HTR-8/SVneo (cell line): ENCODE measurements at regions not wholly inside any gene's neighbourhood (a gene's known extent, or its start where the extent isn't known, plus 50 kb on each side); places are given as distances from the start of the nearest gene placed in this dataset.

Experiments used
- DNase-seq: peaks from one replicate; pipeline ENCODE4 v3.0.0; 2011; ENCODE audit warnings: low spot score, mixed read lengths; ENCODE audit not compliant: insufficient read length
- FAIRE-seq: peaks from 2 replicates; lab custom pipeline; 2011; peaks lifted over from hg19 to GRCh38; lab: Jason Lieb, UNC

GRCh38 chr12:20260851-20261250, 107.5 kb upstream of the PDE3A start:
- no peak for FAIRE-seq
- no peak for DNase-seq

DNA sequence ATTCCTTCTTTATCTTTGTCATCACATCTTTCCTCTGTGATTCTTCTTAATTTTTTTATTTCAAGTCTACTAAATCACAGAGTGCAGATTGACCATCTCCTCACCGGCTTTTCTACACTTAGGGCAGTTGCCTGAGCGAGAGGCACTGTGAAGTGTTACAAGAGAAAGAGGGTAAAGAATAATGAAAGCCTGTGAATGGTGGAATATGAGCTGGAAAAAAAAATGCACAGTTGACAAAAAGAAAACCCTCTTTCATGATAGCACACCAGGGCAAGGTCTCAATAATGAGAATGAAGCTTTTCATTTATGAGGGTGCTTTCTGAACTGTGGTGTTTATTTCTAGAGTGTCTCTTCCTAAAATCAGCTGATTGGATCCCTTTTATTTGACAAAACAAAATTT, 106.2 kb upstream of the PDE3A start:
- no peak for FAIRE-seq
- no peak for DNase-seq

DNA sequence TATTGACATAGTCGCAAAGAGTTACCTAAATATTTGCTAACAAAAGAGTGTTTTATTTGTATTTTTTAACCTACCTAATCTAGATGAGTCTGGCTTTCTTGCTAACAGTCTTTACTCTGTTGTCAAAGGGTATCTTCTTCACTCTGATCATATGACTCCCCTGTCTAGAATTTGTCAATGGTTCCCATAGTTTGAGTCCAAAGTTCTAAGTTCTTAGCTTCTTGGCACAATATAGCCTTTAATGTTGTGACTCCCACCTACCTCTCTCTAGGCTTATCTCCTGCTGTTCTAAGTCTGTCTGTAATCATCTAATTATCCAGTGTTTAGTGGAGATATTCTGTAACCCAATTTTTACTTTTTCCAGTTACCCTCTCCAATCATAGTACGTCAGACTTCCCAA, 104.3 kb upstream of the PDE3A start:
- FAIRE-seq (no peak), DNase-seq (no peak)

- DNase-seq: no peak
- FAIRE-seq: no peak
Measured at GRCh38 chr12:20264608-20265114, 103.7 kb upstream of the PDE3A start.

DNA sequence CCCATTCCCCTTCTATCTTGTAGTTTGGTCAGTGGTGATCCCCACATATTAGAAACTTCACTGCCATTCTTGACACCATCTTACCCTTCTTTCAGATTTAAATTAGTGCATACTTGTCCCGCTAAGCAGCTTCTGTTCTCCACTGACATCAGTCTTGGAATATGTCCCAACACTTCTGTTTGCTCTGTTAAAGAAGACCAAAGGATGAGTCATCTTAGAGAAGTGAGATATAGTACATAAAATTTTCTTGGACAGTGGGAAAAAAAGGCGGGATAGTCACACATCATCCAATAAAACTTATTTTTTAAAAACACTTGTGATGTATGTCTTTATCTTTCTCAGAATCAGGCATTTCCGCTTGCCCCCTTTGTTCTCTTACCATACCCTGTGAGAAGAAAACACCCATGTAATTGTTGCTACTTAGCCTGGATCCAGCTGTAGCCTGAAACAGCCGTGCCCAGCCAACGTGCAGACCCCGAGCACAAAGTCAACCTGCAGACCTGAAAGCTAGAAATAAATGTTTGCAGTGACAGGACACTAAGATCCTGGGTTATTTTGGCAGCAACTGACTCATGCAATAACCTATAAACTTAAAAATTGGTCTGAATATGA, 100.1 kb upstream of the PDE3A start:
- DNase-seq (no peak), FAIRE-seq (no peak)

GRCh38 chr12:20268771-20269170, 99.6 kb upstream of the PDE3A start:
- no peak for FAIRE-seq
- no peak for DNase-seq

- FAIRE-seq: no peak
Measured at GRCh38 chr12:20269337-20270067, 98.8 kb upstream of the PDE3A start.

DNA sequence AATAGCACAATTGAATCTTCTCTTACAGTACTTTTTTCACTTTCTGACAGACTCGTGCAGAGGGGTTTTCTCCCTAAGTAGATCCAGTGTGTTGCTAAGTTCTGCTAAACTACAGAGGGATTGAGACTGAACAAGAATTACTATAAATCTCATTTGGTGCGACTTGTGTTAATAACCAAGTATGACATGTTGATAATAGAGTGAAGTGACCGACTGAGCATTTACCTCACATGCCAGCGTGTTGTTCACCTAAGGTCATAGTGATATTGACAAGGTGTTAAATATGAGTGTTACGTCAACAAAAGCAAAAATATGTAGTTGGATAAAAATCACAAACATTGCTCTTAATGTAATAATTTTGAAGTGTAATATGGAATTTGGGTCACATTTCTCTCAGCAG, 97.8 kb upstream of the PDE3A start:
- no peak for FAIRE-seq
- DNase-seq: no peak

More at GRCh38 chr12:20269337-20270067, 98.8 kb upstream of the PDE3A start:
- DNase-seq: no peak

DNA sequence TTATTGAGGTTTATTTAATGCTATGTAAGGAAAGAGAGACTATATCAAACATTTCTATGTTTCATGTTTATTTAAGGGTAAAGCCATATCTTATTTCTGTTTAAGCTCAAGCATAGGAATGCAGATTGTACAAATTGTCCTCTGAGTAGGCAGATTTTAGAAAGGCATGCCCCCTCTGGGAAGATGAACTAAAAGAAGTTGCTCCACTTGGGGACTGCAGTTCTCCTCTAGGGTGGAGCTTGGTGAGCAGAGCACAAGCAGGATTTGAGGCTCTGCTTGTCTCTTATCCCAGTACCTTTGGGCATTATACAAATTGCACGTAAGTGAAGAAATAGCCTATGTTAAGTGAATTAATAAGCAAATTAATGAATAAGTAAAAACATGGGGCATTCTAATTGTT, 96.2 kb upstream of the PDE3A start:
- no peak for DNase-seq
- no peak for FAIRE-seq

DNA sequence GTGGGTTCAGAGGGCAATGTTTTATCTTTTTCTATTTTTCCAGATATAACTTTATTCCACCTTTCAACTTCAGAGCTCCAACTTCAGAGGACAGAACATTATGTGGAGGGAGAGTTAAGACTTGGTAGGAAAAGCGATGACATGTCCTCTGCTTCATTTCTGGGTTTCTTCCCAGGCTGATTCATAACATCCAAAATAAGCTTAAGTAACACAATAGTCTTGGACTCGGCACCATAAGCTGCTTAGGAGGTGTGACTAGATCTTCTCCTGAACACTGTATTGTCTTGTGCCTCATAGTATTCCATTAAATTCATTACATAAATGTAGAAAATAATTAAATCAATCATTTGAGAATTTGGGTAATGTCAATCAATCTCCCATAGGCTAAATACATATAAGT, 95.5 kb upstream of the PDE3A start:
- FAIRE-seq: no peak

DNA sequence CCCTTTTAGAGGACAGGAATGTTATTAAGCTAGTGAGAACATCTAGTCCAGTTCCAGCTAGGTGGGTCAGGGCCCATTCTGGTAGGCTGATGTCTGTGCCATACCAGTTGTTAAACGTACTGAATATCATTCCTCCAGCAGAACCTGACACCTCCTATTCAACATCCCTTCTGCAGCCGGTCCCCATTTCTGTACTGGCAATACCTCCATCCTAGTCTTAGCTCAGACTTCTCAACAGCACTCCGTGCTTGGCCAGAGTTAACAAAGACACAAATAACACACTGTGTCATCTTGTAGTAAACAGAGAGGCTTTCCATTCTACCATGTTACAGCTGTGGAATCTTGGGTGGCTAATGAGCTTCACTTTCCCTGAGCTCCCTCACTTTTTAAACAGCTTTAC, 94.3 kb upstream of the PDE3A start:
- DNase-seq (no peak), FAIRE-seq (no peak)

More for the DNA sequence above, 95.5 kb upstream of the PDE3A start:
- no peak for DNase-seq

DNA sequence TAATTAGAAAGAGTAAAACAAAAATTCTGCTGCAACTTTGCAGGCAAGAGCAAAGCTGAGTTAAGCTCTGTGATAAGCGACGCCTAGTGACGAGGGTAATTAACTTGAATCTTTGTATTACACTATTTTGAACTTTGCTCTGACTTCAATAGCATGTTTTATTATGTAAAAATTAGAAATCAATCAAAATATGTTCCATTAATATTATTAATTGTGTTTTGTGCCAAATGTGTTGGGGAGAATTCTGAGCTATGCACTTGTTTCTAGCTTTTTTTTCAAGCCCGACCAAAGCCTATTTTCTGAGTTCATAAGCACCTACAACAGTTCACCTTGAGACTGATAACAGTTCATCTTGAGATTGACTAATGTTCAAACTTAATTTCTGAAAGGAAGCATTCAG, 90.1 kb upstream of the PDE3A start:
- FAIRE-seq (no peak), DNase-seq (no peak)

GRCh38 chr12:20280515-20280914, 87.8 kb upstream of the PDE3A start:
- no peak for FAIRE-seq

DNA sequence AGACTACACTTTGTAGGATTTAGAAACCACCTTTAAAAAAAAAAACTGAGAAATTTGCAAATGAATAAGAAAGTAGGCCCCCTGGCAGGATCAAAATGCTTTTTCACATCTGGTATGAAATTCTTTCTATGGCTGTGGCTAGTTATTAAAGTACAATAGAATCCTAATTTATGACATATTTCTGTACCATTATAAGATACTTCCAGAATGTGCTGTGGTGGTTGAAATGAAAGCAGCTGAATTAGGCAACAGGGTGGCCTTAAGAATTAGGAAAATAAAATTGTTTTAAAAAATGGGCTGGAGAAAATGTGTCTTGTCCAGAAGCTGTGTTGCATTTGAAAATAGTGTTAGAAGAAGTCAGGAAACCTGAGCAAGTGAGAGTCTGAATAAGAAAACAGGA, 85.9 kb upstream of the PDE3A start:
- FAIRE-seq: no peak
- DNase-seq: no peak

More at GRCh38 chr12:20280515-20280914, 87.8 kb upstream of the PDE3A start:
- DNase-seq: no peak

- FAIRE-seq (no peak), DNase-seq (no peak)
Measured at GRCh38 chr12:20283482-20283881, 84.9 kb upstream of the PDE3A start.

DNA sequence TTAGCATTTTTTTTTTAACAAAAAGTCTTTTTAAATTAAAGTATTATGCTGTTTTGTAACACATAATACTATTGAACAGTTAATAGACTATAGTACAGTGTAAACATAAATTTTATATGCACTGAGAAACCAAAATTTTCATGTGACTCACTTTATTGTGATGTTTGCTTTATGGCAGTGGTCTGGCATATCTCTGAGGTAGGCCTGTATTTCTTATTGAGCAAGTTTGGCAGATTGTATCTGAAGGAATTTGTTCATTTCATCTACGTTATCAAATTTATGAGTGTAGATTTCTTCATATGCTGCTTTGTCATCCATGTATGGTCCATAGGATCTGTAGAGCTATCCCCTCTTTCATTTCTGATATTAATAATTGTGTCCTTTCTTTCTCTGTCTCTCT, 78.8 kb upstream of the PDE3A start:
- DNase-seq: no peak
- no peak for FAIRE-seq

DNA sequence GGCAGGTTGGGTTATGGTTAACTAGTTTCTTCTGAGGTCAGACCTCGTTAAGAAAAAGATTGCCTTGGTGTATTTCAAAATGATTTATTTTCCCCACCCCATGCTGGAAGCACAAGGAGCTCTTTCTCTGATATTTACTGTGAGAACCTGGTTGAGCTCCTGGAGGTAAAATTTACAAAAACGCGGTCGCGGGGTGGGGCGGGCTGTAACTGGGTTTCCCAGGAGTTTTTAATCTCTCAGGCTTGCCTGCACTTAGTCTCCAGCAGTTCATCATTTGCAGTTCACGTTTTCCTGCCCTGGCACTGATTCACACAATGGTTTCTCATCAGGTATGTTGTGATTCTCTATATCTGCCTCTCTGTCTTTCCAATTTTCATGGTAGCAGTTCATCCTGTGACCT, 67.9 kb upstream of the PDE3A start:
- no peak for FAIRE-seq
- DNase-seq: no peak

- no peak for FAIRE-seq
- DNase-seq: no peak
Measured at GRCh38 chr12:20305470-20305869, 62.9 kb upstream of the PDE3A start.

DNA sequence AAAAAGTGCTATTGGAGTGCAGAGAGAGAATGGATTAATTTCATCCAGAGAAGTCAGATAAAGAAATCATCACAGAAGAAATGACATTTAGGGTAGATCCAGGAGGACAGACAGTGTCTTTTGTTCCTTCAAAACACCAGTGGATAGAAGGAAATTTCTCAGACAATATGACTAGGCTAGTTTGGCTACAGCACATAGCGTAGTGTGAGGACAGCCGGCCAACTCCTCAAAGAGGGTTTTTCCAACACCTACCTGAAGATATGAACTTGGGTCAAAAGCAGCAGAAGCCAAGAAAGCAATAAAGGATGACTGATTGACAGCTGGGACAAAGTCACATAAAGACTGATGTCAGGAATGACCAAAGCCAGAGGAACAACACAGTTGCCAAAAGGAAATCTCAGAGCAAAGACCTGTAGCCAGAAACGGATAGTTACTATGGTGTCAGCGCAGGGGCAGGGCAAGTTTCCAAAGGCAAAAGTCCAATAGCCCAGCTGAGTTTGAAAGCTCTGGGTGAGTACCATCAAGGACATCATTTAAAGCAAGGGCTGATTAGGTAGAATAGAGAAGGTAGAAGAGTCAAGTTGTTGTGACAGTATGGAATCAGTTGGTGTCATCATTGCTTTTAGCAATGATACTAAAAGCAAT, 58.7 kb upstream of the PDE3A start:
- DNase-seq: no peak
- FAIRE-seq: no peak

DNA sequence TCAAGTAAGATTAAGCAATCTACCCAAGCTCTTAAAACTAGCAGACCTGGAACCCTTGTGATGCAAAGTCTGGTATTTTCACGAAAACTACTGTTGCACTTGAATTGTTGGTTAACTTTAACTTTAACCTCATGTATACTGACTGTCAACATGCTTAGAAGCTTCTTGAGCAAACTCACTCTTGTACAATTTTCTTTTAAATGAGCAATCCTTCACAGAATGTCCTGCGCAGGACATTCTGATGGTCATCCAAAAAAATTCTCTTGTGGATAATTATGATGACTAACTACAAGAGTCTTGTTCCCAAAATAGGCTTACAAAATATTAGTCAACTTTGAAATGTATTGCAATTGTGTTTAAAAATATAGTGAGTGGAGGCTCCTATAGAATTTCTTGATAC, 54.0 kb upstream of the PDE3A start:
- FAIRE-seq (no peak), DNase-seq (no peak)

- DNase-seq: no peak
- FAIRE-seq: no peak
Measured at GRCh38 chr12:20317554-20317953, 50.8 kb upstream of the PDE3A start.
